ENCODE measurements at regions not wholly inside any gene's neighbourhood (a gene's known extent, or its start where the extent isn't known, plus 50 kb on each side); places are given as distances from the start of the nearest gene placed in this dataset.
"Not testable (repeated sequence)": the region's sequence is repeated elsewhere in the genome, so short reads cannot be mapped to it uniquely, and the experiment has no call there.

DNA sequence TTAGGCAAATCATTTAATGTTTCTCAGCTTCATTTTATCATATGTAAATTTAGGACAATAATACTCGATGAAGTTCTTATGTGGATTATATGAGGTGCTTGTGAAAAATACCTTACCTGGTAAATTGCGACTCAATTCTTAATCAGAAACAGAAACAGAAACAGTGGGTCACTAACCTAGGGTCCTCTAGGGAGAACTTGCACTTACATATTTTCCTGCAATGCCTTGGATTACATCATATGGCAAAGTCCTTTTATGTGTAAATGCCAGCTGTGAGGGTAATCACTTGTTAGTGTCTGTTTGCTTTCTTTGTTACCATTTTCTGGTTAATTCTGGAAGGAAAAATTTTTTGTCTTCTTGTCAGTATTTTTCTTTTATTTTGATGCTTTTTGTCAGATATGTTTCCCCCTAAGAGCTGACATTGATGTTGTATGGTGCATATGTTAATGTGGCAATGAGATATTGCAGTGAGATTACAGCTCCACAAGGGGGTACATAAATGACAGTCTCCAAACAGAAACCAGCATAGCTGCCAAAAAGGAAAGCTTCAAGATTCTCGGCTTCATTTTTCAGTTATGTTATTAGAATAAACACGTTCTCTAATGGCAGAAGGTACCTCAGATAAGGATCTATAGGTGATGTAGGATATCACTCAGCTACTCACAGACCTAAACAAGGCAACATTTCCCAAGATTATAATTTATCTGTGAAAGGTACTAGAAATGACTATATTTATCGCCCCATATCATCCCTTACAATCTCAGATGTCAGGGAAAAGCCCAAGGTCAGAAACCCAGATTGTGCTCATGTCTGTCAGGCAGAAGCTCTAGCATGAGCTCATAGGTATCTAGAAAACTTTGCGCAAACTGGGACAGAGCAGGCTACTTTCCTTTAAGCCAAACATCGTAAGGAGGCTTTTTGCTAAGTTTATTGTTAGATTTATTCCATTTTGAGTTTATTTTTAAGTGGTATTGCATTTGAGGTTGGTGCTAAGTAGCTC lies 119.9 kb downstream of the FASLG start:
- Histone ChIP-seq H3K36me3 (ENCODE audit: control insufficient read depth in 1 of 2, insufficient read depth in 2 of 2, low read length in 1 of 2) (no peaks in the 10 kb centered on the region), H3K9me3 (ENCODE audit: control insufficient read depth, low read length) (no peaks in the 10 kb centered on the region), H3K27ac (ENCODE audit: low read depth in 1 of 2, low read length in 2 of 2) (no peak overlapping the region), H3K4me3 (ENCODE audit: low read length in 2 of 2) (no peak overlapping the region), H3K27me3 (ENCODE audit: control insufficient read depth in 1 of 2, insufficient read depth in 2 of 2, low read length in 1 of 2) (no peaks in the 10 kb centered on the region), H3K4me1 (ENCODE audit: control insufficient read depth in 1 of 2, insufficient read depth in 2 of 2, low read length in 2 of 2) (no peaks in the 10 kb centered on the region)
- ATAC-seq (ENCODE audit: low FRiP score) (no peak), DNase-seq (no peak)
- WGBS, 2 donors, result 32 to 38% methylated on average over 7 of the region's 7 CpGs
- intact Hi-C loops (cut with DNase I), result no loop called here

DNA sequence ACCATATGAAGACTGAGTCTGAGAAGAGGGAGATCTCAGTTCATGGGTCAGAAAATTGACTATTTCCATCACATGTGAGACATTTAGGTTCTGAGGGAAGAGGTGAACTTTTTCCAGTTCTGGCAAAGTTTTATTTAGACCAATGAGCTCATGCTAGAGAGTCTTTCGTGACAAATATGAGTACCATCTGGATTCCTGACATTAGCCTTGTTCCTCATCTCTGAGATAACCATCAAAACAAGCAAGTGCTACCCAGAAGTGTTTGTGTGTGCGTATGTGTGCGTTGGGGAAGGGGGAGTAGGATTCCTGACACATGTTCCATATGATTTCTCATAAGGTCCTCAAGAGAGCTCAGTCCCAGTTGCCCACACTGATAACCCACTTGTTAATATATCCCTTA lies 120.6 kb downstream of the FASLG start:
- H3K4me3 ChIP-seq (ENCODE audit: low read length in 2 of 2), result no peak overlapping the region
- no peaks in the 10 kb centered on the region for H3K9me3 ChIP-seq (ENCODE audit: control insufficient read depth, low read length)
- no peaks in the 10 kb centered on the region for H3K36me3 ChIP-seq (ENCODE audit: control insufficient read depth in 1 of 2, insufficient read depth in 2 of 2, low read length in 1 of 2)
- intact Hi-C loops (cut with DNase I), result no loop called here
- 31 to 42% methylated on average over 3 of the region's 3 CpGs for WGBS, 2 donors
- no peak overlapping the region for H3K27ac ChIP-seq (ENCODE audit: low read depth in 1 of 2, low read length in 2 of 2)
- H3K4me1 ChIP-seq (ENCODE audit: control insufficient read depth in 1 of 2, insufficient read depth in 2 of 2, low read length in 2 of 2), result no peaks in the 10 kb centered on the region
- DNase-seq, result no peak
- no peak for ATAC-seq (ENCODE audit: low FRiP score)
- H3K27me3 ChIP-seq (ENCODE audit: control insufficient read depth in 1 of 2, insufficient read depth in 2 of 2, low read length in 1 of 2), result no peaks in the 10 kb centered on the region

DNA sequence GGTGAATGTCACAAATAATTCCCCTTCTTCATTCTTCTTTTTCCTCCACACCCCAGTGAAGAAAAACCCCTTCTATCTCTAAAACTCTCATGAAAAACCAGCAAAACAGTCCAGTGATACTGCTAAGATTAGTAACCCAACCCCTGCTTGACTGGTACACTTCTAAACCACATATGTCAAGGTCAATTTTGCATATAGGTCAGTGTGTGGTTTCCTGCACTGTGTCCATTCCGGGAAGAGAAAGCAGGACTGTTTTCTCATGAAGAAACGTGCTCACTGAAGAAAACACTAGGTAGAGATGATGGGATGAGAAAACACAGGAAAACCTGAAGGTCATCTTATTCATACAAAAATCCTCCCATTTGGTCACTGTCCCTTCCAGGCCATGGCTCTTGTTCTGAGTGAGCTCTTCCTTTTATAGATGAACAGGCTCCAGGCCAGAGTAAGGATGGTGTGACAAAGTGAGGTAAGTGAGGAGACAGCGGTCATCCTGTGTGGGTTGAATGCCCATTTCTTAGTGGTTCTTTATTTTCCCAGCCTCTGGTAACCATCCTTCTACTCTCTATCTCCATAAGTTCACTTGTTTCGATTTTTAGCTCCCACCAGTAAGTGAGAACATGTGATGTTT lies 122.7 kb downstream of the FASLG start:
- ATAC-seq (ENCODE audit: low FRiP score) (no peak), DNase-seq (no peak)
- Histone ChIP-seq H3K27me3 (ENCODE audit: control insufficient read depth in 1 of 2, insufficient read depth in 2 of 2, low read length in 1 of 2) (no peaks in the 10 kb centered on the region), H3K27ac (ENCODE audit: low read depth in 1 of 2, low read length in 2 of 2) (no peak overlapping the region), H3K9me3 (ENCODE audit: control insufficient read depth, low read length) (no peaks in the 10 kb centered on the region), H3K4me3 (ENCODE audit: low read length in 2 of 2) (no peak overlapping the region), H3K36me3 (ENCODE audit: control insufficient read depth in 1 of 2, insufficient read depth in 2 of 2, low read length in 1 of 2) (no peaks in the 10 kb centered on the region), H3K4me1 (ENCODE audit: control insufficient read depth in 1 of 2, insufficient read depth in 2 of 2, low read length in 2 of 2) (no peaks in the 10 kb centered on the region)
- intact Hi-C loops (cut with DNase I), result no loop called here
- 66 to 67% methylated on average over 4 of the region's 4 CpGs for WGBS, 2 donors

DNA sequence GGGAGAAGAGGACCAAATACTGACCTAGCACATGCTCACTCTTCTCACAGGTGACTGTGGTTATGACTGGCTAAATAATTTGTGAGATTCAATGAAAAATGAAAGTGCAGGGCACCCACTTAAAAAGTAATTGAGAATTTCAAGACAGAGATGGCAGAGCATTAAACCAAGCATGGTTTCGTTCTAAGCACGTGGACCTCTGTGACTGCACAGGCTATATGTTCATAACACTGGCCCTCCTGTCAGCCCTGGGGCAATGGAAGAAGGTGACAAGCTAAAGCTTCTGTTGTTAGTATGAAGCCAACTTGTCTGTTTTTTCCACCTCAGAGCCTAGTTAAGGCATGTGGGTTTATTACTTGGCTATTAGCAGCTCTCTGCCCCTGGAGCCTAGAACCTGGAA lies 130.9 kb downstream of the FASLG start:
- Histone ChIP-seq H3K4me3 (ENCODE audit: low read length in 2 of 2) (no peak overlapping the region), H3K4me1 (ENCODE audit: control insufficient read depth in 1 of 2, insufficient read depth in 2 of 2, low read length in 2 of 2) (no peaks in the 10 kb centered on the region), H3K27ac (ENCODE audit: low read depth in 1 of 2, low read length in 2 of 2) (no peak overlapping the region), H3K9me3 (ENCODE audit: control insufficient read depth, low read length) (no peaks in the 10 kb centered on the region), H3K36me3 (ENCODE audit: control insufficient read depth in 1 of 2, insufficient read depth in 2 of 2, low read length in 1 of 2) (no peaks in the 10 kb centered on the region), H3K27me3 (ENCODE audit: control insufficient read depth in 1 of 2, insufficient read depth in 2 of 2, low read length in 1 of 2) (no peaks in the 10 kb centered on the region)
- 73 to 87% methylated on average over 2 of the region's 2 CpGs for WGBS, 2 donors
- ATAC-seq (ENCODE audit: low FRiP score) (no peak), DNase-seq (no peak)
- intact Hi-C loops (cut with DNase I), result no loop called here

DNA sequence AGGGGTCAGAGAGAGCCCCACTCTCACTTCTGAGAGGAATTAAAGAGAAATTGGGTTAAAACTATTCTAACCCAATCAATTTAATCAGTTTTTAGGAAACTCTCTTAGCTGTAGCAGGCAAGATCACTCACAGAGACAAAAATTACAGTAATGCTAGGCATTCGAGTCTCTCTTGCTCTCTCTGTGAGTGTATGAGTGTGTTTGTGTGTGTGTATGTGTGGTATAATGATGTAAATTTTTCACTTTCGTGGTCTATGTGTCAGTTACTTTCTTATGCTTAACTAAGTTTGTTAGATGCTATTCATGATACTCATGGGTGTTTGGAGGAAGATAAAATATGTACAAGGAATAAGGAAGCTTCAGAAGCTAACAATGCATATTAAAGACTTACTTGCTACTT lies 131.3 kb downstream of the FASLG start:
- intact Hi-C loops (cut with DNase I), result no loop called here
- DNase-seq (no peak), ATAC-seq (ENCODE audit: low FRiP score) (no peak)
- no peaks in the 10 kb centered on the region for H3K27me3 ChIP-seq (ENCODE audit: control insufficient read depth in 1 of 2, insufficient read depth in 2 of 2, low read length in 1 of 2)
- no peaks in the 10 kb centered on the region for H3K36me3 ChIP-seq (ENCODE audit: control insufficient read depth in 1 of 2, insufficient read depth in 2 of 2, low read length in 1 of 2)
- no peaks in the 10 kb centered on the region for H3K4me1 ChIP-seq (ENCODE audit: control insufficient read depth in 1 of 2, insufficient read depth in 2 of 2, low read length in 2 of 2)
- no peak overlapping the region for H3K4me3 ChIP-seq (ENCODE audit: low read length in 2 of 2)
- H3K27ac ChIP-seq (ENCODE audit: low read depth in 1 of 2, low read length in 2 of 2), result no peak overlapping the region
- H3K9me3 ChIP-seq (ENCODE audit: control insufficient read depth, low read length), result no peaks in the 10 kb centered on the region
- WGBS, 2 donors, result 31 to 45% methylated on average over 2 of the region's 2 CpGs

DNA sequence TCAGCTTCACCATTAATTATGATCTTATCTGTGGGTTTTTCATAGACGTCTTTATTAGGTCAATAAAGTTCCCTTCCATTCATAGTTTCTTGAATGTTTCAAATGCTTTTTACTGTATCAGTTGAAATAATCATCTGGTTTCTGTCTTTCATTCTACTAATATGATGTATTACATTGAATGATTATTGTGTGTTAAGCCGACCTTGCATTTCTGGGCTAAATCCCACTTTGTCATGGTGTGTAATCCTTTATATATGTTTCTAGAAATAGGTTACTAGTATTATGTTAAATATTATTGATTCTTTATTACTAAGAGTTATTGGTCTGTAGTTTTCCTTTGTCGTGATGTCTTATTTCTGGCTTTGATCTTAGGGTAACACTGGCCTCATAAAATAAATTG lies 134.9 kb downstream of the FASLG start:
- Histone ChIP-seq H3K4me1 (ENCODE audit: control insufficient read depth in 1 of 2, insufficient read depth in 2 of 2, low read length in 2 of 2) (no peaks in the 10 kb centered on the region), H3K27me3 (ENCODE audit: control insufficient read depth in 1 of 2, insufficient read depth in 2 of 2, low read length in 1 of 2) (no peaks in the 10 kb centered on the region), H3K36me3 (ENCODE audit: control insufficient read depth in 1 of 2, insufficient read depth in 2 of 2, low read length in 1 of 2) (no peaks in the 10 kb centered on the region), H3K27ac (ENCODE audit: low read depth in 1 of 2, low read length in 2 of 2) (no peak overlapping the region), H3K4me3 (ENCODE audit: low read length in 2 of 2) (no peak overlapping the region), H3K9me3 (ENCODE audit: control insufficient read depth, low read length) (no peaks in the 10 kb centered on the region)
- ATAC-seq (ENCODE audit: low FRiP score) (no peak), DNase-seq (no peak)
- 64 to 70% methylated on average over 3 of the region's 3 CpGs for WGBS, 2 donors
- intact Hi-C loops (cut with DNase I), result no loop called here

DNA sequence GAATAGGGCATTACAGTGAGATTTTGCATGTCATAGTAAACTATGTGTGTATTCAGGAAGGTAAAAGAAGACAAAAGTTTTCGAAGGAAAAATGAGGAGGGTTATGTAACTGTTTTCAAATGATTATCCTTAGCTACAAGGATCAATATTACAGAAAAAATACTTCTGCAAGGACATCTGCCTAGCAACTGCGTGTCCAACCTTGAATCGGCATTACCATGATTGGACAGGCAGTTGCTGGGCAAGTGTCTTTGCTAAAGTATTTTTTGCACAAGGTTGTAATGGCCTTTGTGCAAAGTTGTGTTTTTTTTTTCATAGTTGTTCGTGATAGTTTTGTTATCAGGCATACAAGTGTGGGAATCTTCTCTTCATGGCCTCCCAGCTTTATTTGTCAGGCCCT lies 136.8 kb downstream of the FASLG start:
- H3K36me3 ChIP-seq (ENCODE audit: control insufficient read depth in 1 of 2, insufficient read depth in 2 of 2, low read length in 1 of 2), result no peaks in the 10 kb centered on the region
- no peaks in the 10 kb centered on the region for H3K9me3 ChIP-seq (ENCODE audit: control insufficient read depth, low read length)
- H3K27ac ChIP-seq (ENCODE audit: low read depth in 1 of 2, low read length in 2 of 2), result no peak overlapping the region
- no peak for ATAC-seq (ENCODE audit: low FRiP score)
- no peak overlapping the region for H3K4me3 ChIP-seq (ENCODE audit: low read length in 2 of 2)
- WGBS, 2 donors, result 81 to 82% methylated on average over 4 of the region's 4 CpGs
- H3K27me3 ChIP-seq (ENCODE audit: control insufficient read depth in 1 of 2, insufficient read depth in 2 of 2, low read length in 1 of 2), result no peaks in the 10 kb centered on the region
- intact Hi-C loops (cut with DNase I), result no loop called here
- H3K4me1 ChIP-seq (ENCODE audit: control insufficient read depth in 1 of 2, insufficient read depth in 2 of 2, low read length in 2 of 2), result no peaks in the 10 kb centered on the region
- no peak for DNase-seq

DNA sequence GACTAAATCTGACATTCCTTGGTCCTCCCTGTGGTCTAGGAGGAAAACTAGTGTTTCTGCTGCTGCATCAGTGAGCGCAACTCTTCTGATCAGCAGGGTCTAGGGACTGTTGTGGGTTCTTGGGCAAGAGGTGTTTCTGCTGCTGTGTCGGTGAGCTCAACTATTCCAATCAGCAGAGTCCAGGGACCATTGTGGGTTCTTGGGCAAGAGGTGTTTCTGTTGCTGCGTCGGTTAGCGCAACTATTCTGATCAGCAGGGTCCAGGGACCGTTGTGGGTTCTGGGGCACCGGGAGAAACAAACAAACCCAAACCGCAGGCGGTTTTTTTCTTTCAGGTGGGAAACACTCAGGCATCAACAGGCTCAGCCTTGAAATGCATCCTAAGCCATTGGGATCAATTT lies 140.9 kb downstream of the FASLG start:
- intact Hi-C loops (cut with DNase I), result not testable (repeated sequence)

More for the DNA sequence above, 140.9 kb downstream of the FASLG start:
- H3K27me3 ChIP-seq (ENCODE audit: control insufficient read depth in 1 of 2, insufficient read depth in 2 of 2, low read length in 1 of 2); DNase-seq; H3K4me3 ChIP-seq (ENCODE audit: low read length in 2 of 2); H3K27ac ChIP-seq (ENCODE audit: low read depth in 1 of 2, low read length in 2 of 2); ATAC-seq (ENCODE audit: low FRiP score); H3K9me3 ChIP-seq (ENCODE audit: control insufficient read depth, low read length); H3K4me1 ChIP-seq (ENCODE audit: control insufficient read depth in 1 of 2, insufficient read depth in 2 of 2, low read length in 2 of 2); H3K36me3 ChIP-seq (ENCODE audit: control insufficient read depth in 1 of 2, insufficient read depth in 2 of 2, low read length in 1 of 2): not testable (repeated sequence)
- 83 to 94% methylated on average over 9 of the region's 9 CpGs for WGBS, 2 donors
